Thyroid gland (tissue), 4 donors: ENCODE measurements at regions not wholly inside any gene's neighbourhood (a gene's known extent, or its start where the extent isn't known, plus 50 kb on each side); places are given as distances from the start of the nearest gene placed in this dataset.

ENCODE experiments used
- CTCF ChIP-seq, 6 experiments: fragments of 200-600 bp in 3 of 6; fragments of 450-650 bp in 3 of 6; sonication (generic) in 3 of 6; IDR thresholded peaks; one replicate each; pipeline ENCODE4 v1.5.1; 2016 to 2019; ENCODE audit warnings: antibody characterized with exemption in 6 of 6, mild to moderate bottlenecking in 2 of 6, inconsistent platforms in 1 of 6, moderate library complexity in 1 of 6
- POLR2A ChIP-seq, 2 donors: fragments of 450-650 bp; IDR thresholded peaks; one replicate each; pipeline ENCODE4 v1.6.1; 2017; ENCODE audit warnings: antibody characterized with exemption in 2 of 2, mild to moderate bottlenecking in 2 of 2, moderate library complexity in 1 of 2

- no peak for TF ChIP-seq CTCF (IDR thresholded peaks at IDR 0.05)
- no peak for TF ChIP-seq POLR2A (IDR thresholded peaks at IDR 0.05)
Observed at GRCh38 chr9:38125889-38126288, 56.9 kb upstream of the SHB start.
